ENCODE measurements at regions not wholly inside any gene's neighbourhood (a gene's known extent, or its start where the extent isn't known, plus 50 kb on each side); places are given as distances from the start of the nearest gene placed in this dataset.

DNA sequence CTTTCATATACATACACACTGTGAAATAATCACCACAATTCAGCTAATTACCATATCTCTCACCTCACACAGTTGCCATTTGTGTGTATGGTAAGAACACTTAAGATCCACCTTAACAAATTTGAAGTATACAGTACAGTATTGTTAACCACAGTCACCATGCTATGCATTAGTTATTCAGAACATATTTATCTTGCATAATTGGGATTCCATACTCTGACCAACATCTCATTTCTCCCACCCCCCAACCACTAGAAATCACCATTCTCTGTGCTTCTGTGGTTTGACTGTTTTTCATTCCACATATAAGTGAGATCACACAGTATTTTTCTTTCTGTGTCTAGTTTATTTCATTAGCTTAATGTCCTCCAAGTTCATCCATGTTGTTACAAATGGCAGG lies 247.7 kb upstream of the CTNNB1 start:
- DNase-seq (ENCODE audit: extremely low read depth, low read depth) = no peak
- TF ChIP-seq, protein P1, sequence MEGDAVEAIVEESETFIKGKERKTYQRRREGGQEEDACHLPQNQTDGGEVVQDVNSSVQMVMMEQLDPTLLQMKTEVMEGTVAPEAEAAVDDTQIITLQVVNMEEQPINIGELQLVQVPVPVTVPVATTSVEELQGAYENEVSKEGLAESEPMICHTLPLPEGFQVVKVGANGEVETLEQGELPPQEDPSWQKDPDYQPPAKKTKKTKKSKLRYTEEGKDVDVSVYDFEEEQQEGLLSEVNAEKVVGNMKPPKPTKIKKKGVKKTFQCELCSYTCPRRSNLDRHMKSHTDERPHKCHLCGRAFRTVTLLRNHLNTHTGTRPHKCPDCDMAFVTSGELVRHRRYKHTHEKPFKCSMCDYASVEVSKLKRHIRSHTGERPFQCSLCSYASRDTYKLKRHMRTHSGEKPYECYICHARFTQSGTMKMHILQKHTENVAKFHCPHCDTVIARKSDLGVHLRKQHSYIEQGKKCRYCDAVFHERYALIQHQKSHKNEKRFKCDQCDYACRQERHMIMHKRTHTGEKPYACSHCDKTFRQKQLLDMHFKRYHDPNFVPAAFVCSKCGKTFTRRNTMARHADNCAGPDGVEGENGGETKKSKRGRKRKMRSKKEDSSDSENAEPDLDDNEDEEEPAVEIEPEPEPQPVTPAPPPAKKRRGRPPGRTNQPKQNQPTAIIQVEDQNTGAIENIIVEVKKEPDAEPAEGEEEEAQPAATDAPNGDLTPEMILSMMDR (IDR thresholded peaks at IDR 0.05; ENCODE audit: low read depth, low read length, missing control alignments) = no peak
- H3K4me3 ChIP-seq (replicated peaks; ENCODE audit: low read depth, low read length) = no peak overlapping the region

DNA sequence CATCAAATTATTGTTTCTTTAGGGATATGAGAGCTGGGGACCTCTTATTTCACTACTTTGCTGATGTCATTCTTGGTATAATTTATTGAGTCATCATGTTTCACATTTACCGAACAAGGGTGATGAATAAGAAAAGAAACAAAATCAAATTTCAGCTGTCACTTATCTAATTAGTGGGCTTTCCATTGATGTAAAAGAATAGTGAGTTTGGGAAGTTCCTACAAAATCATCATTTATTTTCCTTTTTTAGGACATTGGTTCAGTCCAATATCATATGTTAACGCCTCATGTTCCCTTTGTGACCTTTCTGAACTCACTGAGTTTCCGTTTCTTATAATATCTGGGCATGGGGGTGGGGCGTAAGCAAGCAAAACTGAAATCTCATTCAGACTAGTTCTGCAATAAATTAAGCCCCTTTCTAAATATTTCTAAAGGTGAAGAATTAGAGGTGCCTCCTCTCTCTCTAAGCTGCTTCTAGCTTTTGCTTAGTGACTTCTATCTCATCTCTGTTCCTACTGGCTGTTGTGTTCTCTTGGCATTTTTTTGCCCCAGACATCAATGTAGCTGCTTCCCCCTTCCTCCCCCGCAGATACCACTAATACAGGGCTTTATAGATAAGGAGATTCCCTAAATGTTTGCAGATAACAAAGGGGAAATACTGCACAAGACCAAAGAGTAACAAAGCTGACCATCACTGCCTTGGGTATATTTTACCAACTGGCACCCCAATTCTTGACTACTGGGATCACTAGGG lies 238.0 kb upstream of the CTNNB1 start:
- DNase-seq (ENCODE audit: extremely low read depth, low read depth) = no peak
- no peak overlapping the region for H3K4me3 ChIP-seq (replicated peaks; ENCODE audit: low read depth, low read length)
- TF ChIP-seq, protein P1 (IDR thresholded peaks at IDR 0.05; ENCODE audit: low read depth, low read length, missing control alignments) = no peak

DNA sequence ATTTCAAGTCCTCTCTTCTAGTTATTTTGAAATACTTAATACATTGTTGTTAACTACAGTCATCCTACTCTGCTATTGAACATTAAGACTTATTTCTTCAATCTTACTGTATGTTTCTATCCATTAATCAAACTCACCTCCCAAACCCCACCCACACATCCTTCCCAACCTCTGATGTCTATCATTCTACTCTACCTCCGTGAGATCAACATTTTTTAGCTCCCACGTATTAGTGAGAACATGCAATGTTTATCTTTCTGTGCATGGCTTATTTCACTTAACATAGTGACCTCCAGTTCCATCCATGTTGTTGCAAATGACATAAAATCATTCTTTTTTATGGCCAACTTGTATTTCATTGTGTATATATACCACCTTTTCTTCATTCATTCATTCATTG lies 236.6 kb upstream of the CTNNB1 start:
- no peak for DNase-seq (ENCODE audit: extremely low read depth, low read depth)
- TF ChIP-seq, protein P1 (IDR thresholded peaks at IDR 0.05; ENCODE audit: low read depth, low read length, missing control alignments) = no peak
- no peak overlapping the region for H3K4me3 ChIP-seq (replicated peaks; ENCODE audit: low read depth, low read length)

DNA sequence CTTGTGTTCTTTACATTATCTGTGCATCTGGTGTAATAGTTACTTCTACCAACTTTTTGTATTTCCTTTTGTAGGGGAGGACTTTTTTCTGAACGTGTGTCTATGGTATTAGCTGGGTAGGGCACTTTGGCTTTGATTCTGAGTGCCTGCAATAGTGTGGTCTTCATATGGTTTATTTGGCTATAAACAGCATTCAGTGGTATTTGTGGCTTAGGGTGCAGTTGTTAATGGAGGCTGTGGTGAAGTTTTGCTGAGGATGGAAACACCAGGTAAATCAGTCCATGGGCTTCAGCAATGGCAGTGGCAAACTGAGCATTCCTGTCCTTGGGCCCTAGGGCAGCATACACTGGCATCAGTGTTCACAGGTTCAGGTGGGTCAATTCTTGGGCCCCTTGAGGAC lies 230.6 kb upstream of the CTNNB1 start:
- TF ChIP-seq, protein P1 (IDR thresholded peaks at IDR 0.05; ENCODE audit: low read depth, low read length, missing control alignments) = no peak
- DNase-seq (ENCODE audit: extremely low read depth, low read depth) = no peak
- H3K4me3 ChIP-seq (replicated peaks; ENCODE audit: low read depth, low read length) = no peak overlapping the region

DNA sequence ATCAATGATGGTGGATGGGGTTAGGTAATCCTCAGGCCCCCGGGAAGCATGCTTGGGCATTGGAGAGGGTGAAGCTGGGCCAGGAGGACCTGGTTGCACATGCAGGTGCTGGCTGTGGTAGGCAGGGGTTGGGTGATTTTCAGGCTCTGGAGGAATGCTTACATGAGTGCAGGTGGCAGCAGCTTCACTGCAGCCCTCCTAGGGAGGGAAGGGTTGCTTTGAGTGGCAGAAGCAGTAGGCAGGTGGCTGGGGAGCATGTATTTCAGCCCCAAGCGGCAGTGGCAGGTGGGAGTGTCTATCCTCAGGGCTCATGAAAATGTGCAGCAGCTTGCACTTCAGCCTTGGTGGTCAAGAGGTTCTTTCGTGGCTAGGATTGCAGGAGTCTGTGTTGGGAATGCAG lies 230.0 kb upstream of the CTNNB1 start:
- no peak overlapping the region for H3K4me3 ChIP-seq (replicated peaks; ENCODE audit: low read depth, low read length)
- TF ChIP-seq, protein P1 (IDR thresholded peaks at IDR 0.05; ENCODE audit: low read depth, low read length, missing control alignments) = no peak
- no peak for DNase-seq (ENCODE audit: extremely low read depth, low read depth)

DNA sequence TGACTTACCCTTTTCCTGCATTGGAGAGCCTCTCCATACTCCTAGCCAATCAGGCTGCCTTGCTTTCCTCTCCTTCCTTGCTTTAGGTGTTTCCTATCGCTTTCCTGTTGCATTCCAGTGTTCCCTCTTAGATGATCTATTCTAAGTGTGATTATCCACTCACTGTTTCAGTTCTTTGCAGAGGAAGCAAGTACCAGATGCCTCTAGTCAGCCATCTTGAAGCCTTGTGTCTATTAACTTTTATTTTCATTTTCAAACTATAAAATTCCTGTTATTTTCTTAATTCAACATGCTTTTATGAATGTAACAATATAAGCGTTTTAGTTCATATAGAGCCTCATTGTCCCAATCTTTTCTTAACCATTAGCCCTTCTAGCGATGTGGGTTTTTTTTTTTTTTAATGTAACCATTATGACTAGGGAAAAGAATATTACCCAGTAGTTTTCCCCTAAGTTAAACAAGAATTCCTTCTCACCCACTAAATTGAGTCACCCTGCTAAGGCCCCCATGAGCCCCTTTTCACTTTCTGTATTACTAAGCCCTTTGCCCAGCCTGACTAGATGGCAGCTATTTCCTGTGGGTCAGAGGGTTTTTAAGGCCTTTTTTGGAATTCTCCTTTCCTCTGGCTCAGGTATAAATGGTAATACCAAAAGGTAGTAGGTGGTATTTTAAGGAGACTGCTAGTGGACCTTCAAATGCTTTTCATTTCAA lies 229.4 kb upstream of the CTNNB1 start:
- H3K4me3 ChIP-seq (replicated peaks; ENCODE audit: low read depth, low read length) = no peak overlapping the region
- no peak for DNase-seq (ENCODE audit: extremely low read depth, low read depth)
- TF ChIP-seq, protein P1 (IDR thresholded peaks at IDR 0.05; ENCODE audit: low read depth, low read length, missing control alignments) = no peak

All from HFF-Myc (cell line).